Neural progenitor cell (in vitro differentiated cells): ENCODE measurements at regions not wholly inside any gene's neighbourhood (a gene's known extent, or its start where the extent isn't known, plus 50 kb on each side); places are given as distances from the start of the nearest gene placed in this dataset.

Source experiments
- EZH2 ChIP-seq: fragments of 200-600 bp; sonication (generic); IDR thresholded peaks from 2 replicates; pipeline ENCODE4 v1.6.1; 2017; ENCODE audit warnings: antibody characterized with exemption, mild to moderate bottlenecking, moderate library complexity
- TF ChIP-seq, protein P1 (sequence below): fragments of 200-600 bp; sonication (generic); IDR thresholded peaks from 2 replicates; pipeline ENCODE4 v1.5.1; 2017; ENCODE audit warnings: antibody characterized with exemption, mild to moderate bottlenecking

DNA sequence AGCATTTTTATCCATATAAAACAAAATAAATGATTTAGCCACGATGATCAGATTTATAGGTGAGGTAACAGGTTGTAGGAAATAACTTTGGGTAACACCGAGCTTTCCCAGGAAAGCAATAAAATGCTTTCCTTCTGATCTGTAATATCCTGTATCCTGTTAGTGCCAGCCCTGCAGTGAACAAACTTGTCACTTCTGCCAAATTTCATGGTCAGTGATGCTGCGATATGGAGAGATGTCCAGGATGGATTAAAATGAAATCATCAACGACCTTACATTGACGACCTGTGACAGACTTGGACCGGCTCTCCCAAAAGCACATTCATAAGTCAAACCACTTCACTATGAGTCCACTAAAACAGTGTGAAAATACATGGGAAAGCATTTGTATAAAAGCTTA lies 608.0 kb upstream of the NRP1 start:
- TF ChIP-seq, protein P1, sequence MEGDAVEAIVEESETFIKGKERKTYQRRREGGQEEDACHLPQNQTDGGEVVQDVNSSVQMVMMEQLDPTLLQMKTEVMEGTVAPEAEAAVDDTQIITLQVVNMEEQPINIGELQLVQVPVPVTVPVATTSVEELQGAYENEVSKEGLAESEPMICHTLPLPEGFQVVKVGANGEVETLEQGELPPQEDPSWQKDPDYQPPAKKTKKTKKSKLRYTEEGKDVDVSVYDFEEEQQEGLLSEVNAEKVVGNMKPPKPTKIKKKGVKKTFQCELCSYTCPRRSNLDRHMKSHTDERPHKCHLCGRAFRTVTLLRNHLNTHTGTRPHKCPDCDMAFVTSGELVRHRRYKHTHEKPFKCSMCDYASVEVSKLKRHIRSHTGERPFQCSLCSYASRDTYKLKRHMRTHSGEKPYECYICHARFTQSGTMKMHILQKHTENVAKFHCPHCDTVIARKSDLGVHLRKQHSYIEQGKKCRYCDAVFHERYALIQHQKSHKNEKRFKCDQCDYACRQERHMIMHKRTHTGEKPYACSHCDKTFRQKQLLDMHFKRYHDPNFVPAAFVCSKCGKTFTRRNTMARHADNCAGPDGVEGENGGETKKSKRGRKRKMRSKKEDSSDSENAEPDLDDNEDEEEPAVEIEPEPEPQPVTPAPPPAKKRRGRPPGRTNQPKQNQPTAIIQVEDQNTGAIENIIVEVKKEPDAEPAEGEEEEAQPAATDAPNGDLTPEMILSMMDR = no peak
- no peak for TF ChIP-seq EZH2
